HepG2 (cell line): ENCODE measurements at regions not wholly inside any gene's neighbourhood (a gene's known extent, or its start where the extent isn't known, plus 50 kb on each side); places are given as distances from the start of the nearest gene placed in this dataset.

Experiments used
- CENPT ChIP-seq: sonication (generic); formaldehyde crosslinking; IDR thresholded peaks from 2 replicates; pipeline ENCODE4 v1.8.0; 2022; ENCODE audit warnings: low read depth, mild to moderate bottlenecking, moderate library complexity, missing genetic modification reagents
- KDM4B ChIP-seq: sonication (generic); formaldehyde crosslinking; IDR thresholded peaks from 2 replicates; pipeline ENCODE4 v1.4.0; 2020; ENCODE audit warnings: missing genetic modification reagents
- MED8 ChIP-seq: sonication (generic); formaldehyde crosslinking; IDR thresholded peaks from 2 replicates; pipeline ENCODE4 v1.8.1; 2023; ENCODE audit warnings: mild to moderate bottlenecking, missing genetic modification reagents; ENCODE audit not compliant: insufficient replicate concordance
- NFKB2 ChIP-seq: sonication (generic); formaldehyde crosslinking; IDR thresholded peaks from 2 replicates; pipeline ENCODE4 v1.4.0; 2020; ENCODE audit warnings: missing genetic modification reagents, borderline replicate concordance
- NKX3-1 ChIP-seq: sonication (generic); formaldehyde crosslinking; IDR thresholded peaks from 2 replicates; pipeline ENCODE4 v1.5.0; 2020; ENCODE audit warnings: missing genetic modification reagents
- RFX3 ChIP-seq: IDR thresholded peaks from 2 replicates; pipeline ENCODE4 v1.6.1; 2016; ENCODE audit warnings: missing biosample characterization, missing genetic modification reagents
- SOX6 ChIP-seq, 2 experiments: fragments of 450-650 bp in 1 of 2; sonication (generic) in 1 of 2; formaldehyde crosslinking in 1 of 2; IDR thresholded peaks; 2 replicates each; pipeline versions ENCODE4 v1.4.0 to v1.6.1; 2017 to 2020; ENCODE audit warnings: antibody characterized with exemption in 1 of 2, mild to moderate bottlenecking in 1 of 2, missing genetic modification reagents in 1 of 2
- TEAD3 ChIP-seq: optimal IDR thresholded peaks from 2 replicates; pipeline ENCODE3; 2016; ENCODE audit warnings: borderline replicate concordance
- ZNF160 ChIP-seq: sonication (generic); formaldehyde crosslinking; IDR thresholded peaks from 2 replicates; pipeline ENCODE4 v1.8.0; 2022; ENCODE audit warnings: mild to moderate bottlenecking, inconsistent platforms, missing genetic modification reagents
- ZNF230 ChIP-seq: sonication (generic); formaldehyde crosslinking; IDR thresholded peaks from 2 replicates; pipeline ENCODE4 v1.4.0; 2020; ENCODE audit warnings: mild to moderate bottlenecking, missing genetic modification reagents
- ZNF556 ChIP-seq: sonication (generic); formaldehyde crosslinking; IDR thresholded peaks from 2 replicates; pipeline ENCODE4 v1.4.0; 2020; ENCODE audit warnings: mild to moderate bottlenecking, missing genetic modification reagents, borderline replicate concordance
- ZNF563 ChIP-seq: sonication (generic); formaldehyde crosslinking; IDR thresholded peaks from 2 replicates; pipeline ENCODE4 v1.8.0; 2022; ENCODE audit warnings: mild to moderate bottlenecking, moderate library complexity, missing genetic modification reagents
- ZNF746 ChIP-seq: sonication (generic); formaldehyde crosslinking; IDR thresholded peaks from 2 replicates; pipeline ENCODE4 v1.8.0; 2022; ENCODE audit warnings: mild to moderate bottlenecking, missing genetic modification reagents
- TF ChIP-seq, protein P1 (sequence below): fragments of 450-650 bp; IDR thresholded peaks from 2 replicates; pipeline ENCODE4 v1.6.1; 2017; ENCODE audit warnings: mild to moderate bottlenecking
- TF ChIP-seq, protein P2 (sequence below): sonication (generic); formaldehyde crosslinking; IDR thresholded peaks from 2 replicates; pipeline ENCODE4 v1.4.0; 2020; ENCODE audit warnings: mild to moderate bottlenecking, missing genetic modification reagents

DNA sequence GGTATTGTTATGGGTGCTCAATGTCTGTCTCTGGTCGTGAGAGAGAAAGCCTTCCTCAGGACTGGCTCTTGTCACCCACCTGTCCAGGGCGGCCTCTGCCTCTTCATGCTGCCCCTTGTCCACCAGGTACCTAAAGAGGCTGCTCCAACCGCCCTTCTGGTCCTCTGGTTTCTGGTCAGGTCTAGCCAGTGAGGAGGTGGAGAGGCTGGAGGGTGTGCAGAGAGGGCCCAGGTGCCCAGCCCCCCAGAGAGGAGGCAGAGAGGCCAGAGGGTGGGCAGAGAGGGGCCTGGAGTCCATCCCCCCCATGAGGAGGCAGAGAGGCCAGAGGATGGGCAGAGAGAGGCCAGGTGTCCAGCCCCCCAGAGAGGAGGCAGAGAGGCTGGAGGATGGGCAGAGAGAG, 329.8 kb upstream of the IRX4 start (continued):
- TF ChIP-seq, protein P1, sequence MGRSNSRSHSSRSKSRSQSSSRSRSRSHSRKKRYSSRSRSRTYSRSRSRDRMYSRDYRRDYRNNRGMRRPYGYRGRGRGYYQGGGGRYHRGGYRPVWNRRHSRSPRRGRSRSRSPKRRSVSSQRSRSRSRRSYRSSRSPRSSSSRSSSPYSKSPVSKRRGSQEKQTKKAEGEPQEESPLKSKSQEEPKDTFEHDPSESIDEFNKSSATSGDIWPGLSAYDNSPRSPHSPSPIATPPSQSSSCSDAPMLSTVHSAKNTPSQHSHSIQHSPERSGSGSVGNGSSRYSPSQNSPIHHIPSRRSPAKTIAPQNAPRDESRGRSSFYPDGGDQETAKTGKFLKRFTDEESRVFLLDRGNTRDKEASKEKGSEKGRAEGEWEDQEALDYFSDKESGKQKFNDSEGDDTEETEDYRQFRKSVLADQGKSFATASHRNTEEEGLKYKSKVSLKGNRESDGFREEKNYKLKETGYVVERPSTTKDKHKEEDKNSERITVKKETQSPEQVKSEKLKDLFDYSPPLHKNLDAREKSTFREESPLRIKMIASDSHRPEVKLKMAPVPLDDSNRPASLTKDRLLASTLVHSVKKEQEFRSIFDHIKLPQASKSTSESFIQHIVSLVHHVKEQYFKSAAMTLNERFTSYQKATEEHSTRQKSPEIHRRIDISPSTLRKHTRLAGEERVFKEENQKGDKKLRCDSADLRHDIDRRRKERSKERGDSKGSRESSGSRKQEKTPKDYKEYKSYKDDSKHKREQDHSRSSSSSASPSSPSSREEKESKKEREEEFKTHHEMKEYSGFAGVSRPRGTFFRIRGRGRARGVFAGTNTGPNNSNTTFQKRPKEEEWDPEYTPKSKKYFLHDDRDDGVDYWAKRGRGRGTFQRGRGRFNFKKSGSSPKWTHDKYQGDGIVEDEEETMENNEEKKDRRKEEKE, result no peak
- TF ChIP-seq RFX3 (CRISPR knock-in tag) (no peak), TEAD3 (no peak), ZNF563 (CRISPR knock-in tag) (no peak), ZNF556 (CRISPR knock-in tag) (no peak), ZNF230 (no peak), SOX6 (IDR thresholded peaks at IDR 0.05) (no peak), SOX6 (CRISPR knock-in tag; IDR thresholded peaks at IDR 0.05) (no peak), NKX3-1 (CRISPR knock-in tag) (no peak), KDM4B (CRISPR knock-in tag) (no peak), ZNF746 (CRISPR knock-in tag) (no peak), NFKB2 (no peak), MED8 (CRISPR knock-in tag) (no peak), CENPT (no peak), ZNF160 (no peak)
- TF ChIP-seq, protein P2, sequence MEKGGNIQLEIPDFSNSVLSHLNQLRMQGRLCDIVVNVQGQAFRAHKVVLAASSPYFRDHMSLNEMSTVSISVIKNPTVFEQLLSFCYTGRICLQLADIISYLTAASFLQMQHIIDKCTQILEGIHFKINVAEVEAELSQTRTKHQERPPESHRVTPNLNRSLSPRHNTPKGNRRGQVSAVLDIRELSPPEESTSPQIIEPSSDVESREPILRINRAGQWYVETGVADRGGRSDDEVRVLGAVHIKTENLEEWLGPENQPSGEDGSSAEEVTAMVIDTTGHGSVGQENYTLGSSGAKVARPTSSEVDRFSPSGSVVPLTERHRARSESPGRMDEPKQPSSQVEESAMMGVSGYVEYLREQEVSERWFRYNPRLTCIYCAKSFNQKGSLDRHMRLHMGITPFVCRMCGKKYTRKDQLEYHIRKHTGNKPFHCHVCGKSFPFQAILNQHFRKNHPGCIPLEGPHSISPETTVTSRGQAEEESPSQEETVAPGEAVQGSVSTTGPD (CRISPR knock-in tag), result no peak
- TF ChIP-seq, all 625 proteins: peak for 0
